Gastroesophageal sphincter (tissue), 4 donors: ENCODE measurements at regions not wholly inside any gene's neighbourhood (a gene's known extent, or its start where the extent isn't known, plus 50 kb on each side); places are given as distances from the start of the nearest gene placed in this dataset.

Experiments
- ATAC-seq: fragments of 150-250 bp; one replicate; pipeline ENCODE4 v1.9.1; 2016; ENCODE audit warnings: mild to moderate bottlenecking, moderate library complexity
- H3K27ac ChIP-seq, 4 donors: fragments of 200-600 bp; sonication (generic) in 3 of 4; 1 replicate in 3 of 4; 2 replicates in 1 of 4; pipeline ENCODE4 v1.5.1; 2016 to 2019
- H3K27me3 ChIP-seq: fragments of 200-600 bp; sonication (generic); one replicate; pipeline ENCODE4 v1.5.1; 2019
- H3K36me3 ChIP-seq, 2 donors: fragments of 200-600 bp; sonication (generic); one replicate each; pipeline ENCODE4 v1.5.1; 2019; ENCODE audit warnings: control low read depth in 1 of 2
- H3K4me1 ChIP-seq, 3 donors: fragments of 200-600 bp; sonication (generic); 1 replicate in 2 of 3; 2 replicates in 1 of 3; pipeline ENCODE4 v1.5.1; 2016 to 2019; ENCODE audit warnings: control low read depth in 2 of 3
- H3K4me3 ChIP-seq, 2 donors: fragments of 200-600 bp; sonication (generic); one replicate each; pipeline ENCODE4 v1.5.1; 2019; ENCODE audit warnings: mild to moderate bottlenecking in 1 of 2, moderate library complexity in 1 of 2
- H3K9me3 ChIP-seq, 3 donors: fragments of 200-600 bp; sonication (generic); one replicate each; pipeline ENCODE4 v1.5.1; 2017 to 2019; ENCODE audit warnings: control low read depth in 2 of 3
- EP300 ChIP-seq: sonication (generic); formaldehyde crosslinking; IDR thresholded peaks from one replicate; pipeline ENCODE4 v1.6.1; 2017; ENCODE audit warnings: antibody characterized with exemption, mild to moderate bottlenecking
- POLR2A ChIP-seq, 2 donors: fragments of 450-650 bp; IDR thresholded peaks; one replicate each; pipeline ENCODE4 v1.6.1; 2017; ENCODE audit warnings: antibody characterized with exemption in 2 of 2, mild to moderate bottlenecking in 2 of 2, moderate library complexity in 1 of 2
- POLR2AphosphoS5 ChIP-seq: sonication (generic); formaldehyde crosslinking; IDR thresholded peaks from one replicate; pipeline ENCODE4 v1.6.1; 2017; ENCODE audit warnings: antibody characterized with exemption
- WGBS, 2 donors: methylation state at CpG; one replicate each; pipeline ENCODE4 v1.1.5; 2018; ENCODE audit warnings: low coverage in 1 of 2; 5-methylcytosine and 5-hydroxymethylcytosine counted together
- TF ChIP-seq, protein P1 (sequence below), 4 experiments: fragments of 200-600 bp in 2 of 4; fragments of 450-650 bp in 2 of 4; sonication (generic) in 1 of 4; IDR thresholded peaks; one replicate each; pipeline ENCODE4 v1.5.1; 2017 to 2019; ENCODE audit warnings: antibody characterized with exemption in 4 of 4, mild to moderate bottlenecking in 2 of 4, moderate library complexity in 2 of 4

DNA sequence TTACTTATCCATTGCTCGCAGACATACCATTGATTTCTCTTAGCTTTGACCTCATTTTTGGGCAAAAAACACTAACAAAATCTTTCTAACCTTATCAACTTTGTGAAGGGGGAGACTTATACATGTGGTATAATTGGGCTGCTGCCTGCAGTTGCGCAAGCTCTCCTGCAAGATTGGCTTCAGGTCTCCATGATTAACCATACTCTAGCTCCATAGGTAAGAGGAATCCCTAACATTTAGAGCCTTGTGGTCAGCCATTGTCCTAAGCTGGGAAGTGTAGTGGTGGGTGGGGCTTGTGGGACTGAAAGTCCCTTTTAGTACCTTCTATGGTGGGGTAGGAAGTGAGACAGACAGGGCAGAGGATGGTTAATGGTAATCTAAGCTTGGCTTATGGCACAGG is 179.6 kb upstream of the THRB start:
- TF ChIP-seq, protein P1, sequence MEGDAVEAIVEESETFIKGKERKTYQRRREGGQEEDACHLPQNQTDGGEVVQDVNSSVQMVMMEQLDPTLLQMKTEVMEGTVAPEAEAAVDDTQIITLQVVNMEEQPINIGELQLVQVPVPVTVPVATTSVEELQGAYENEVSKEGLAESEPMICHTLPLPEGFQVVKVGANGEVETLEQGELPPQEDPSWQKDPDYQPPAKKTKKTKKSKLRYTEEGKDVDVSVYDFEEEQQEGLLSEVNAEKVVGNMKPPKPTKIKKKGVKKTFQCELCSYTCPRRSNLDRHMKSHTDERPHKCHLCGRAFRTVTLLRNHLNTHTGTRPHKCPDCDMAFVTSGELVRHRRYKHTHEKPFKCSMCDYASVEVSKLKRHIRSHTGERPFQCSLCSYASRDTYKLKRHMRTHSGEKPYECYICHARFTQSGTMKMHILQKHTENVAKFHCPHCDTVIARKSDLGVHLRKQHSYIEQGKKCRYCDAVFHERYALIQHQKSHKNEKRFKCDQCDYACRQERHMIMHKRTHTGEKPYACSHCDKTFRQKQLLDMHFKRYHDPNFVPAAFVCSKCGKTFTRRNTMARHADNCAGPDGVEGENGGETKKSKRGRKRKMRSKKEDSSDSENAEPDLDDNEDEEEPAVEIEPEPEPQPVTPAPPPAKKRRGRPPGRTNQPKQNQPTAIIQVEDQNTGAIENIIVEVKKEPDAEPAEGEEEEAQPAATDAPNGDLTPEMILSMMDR (IDR thresholded peaks at IDR 0.05), result no peak
- TF ChIP-seq POLR2A (IDR thresholded peaks at IDR 0.05) (no peak), POLR2AphosphoS5 (no peak), EP300 (no peak)
- Histone ChIP-seq H3K36me3 (no peaks in the 10 kb centered on the region), H3K4me1 (peaks cover 0 to 10% (median 0%) of the 10 kb centered on the region in 3 donors), H3K27me3 (no peaks in the 10 kb centered on the region), H3K27ac (no peak overlapping the region), H3K9me3 (no peaks in the 10 kb centered on the region), H3K4me3 (no peak overlapping the region)
- 83 to 100% methylated on average over 1 to 2 of the region's 2 CpGs for WGBS, 2 donors
- no peak for ATAC-seq

DNA sequence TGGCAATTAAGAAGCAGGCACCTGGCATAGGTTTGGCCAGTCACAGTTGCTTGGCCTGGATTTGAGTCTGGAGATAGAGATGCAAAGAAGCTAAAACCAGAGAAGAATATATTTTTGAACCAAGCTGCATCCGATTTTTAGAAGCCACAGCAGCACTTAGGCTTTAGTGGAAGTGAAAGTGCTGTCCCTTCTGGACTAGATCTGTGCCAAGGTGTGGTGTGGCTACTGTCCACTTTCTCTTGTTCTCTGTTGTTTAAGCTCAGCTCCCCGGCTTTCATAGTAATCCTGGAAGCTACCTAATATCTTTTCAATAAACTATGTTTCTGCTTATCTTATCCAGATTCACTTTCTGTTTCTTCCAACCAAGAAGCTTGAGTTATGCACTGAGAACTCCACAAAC is 183.4 kb upstream of the THRB start:
- no peaks in the 10 kb centered on the region for H3K36me3 ChIP-seq
- H3K9me3 ChIP-seq, result no peaks in the 10 kb centered on the region
- H3K4me3 ChIP-seq, result no peak overlapping the region
- H3K27me3 ChIP-seq, result no peaks in the 10 kb centered on the region
- H3K4me1 ChIP-seq, result peaks cover 0 to 11% (median 0%) of the 10 kb centered on the region in 3 donors
- 24 to 72% methylated on average over 2 of the region's 2 CpGs for WGBS, 2 donors
- H3K27ac ChIP-seq, result no peak overlapping the region
- TF ChIP-seq, protein P1 (IDR thresholded peaks at IDR 0.05), result no peak
- no peak for TF ChIP-seq POLR2AphosphoS5
- TF ChIP-seq EP300, result no peak
- no peak for TF ChIP-seq POLR2A (IDR thresholded peaks at IDR 0.05)
- ATAC-seq, result no peak

DNA sequence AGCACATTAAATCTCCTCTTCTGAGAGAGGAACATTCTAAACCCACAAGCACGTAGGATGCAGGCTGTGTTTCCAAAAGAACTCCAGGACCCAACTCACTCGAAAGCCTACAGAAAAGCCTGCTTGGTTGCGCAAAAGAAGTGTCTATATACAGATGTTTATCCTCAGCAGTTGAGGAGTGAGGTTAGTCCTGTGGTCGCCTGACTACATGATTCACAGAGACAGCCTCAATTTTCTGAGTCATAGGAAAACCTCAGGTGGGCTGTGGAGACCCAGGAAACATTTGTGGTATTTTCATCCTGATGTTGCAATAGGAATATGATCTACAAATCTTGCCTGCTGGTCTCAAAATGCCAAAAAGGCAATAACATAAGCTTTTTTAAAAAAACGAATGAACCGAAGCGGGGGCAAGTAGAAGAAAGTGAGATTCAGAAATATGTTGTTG is 183.8 kb upstream of the THRB start:
- H3K27ac ChIP-seq, result no peak overlapping the region
- no peak for ATAC-seq
- WGBS, 2 donors, result 79 to 87% methylated on average over 3 to 6 of the region's 7 CpGs
- no peaks in the 10 kb centered on the region for H3K9me3 ChIP-seq
- no peak for TF ChIP-seq POLR2AphosphoS5
- TF ChIP-seq EP300, result no peak
- TF ChIP-seq, protein P1 (IDR thresholded peaks at IDR 0.05), result no peak
- TF ChIP-seq POLR2A (IDR thresholded peaks at IDR 0.05), result no peak
- no peak overlapping the region for H3K4me3 ChIP-seq
- H3K4me1 ChIP-seq, result peaks cover 0 to 15% (median 0%) of the 10 kb centered on the region in 3 donors
- H3K36me3 ChIP-seq, result no peaks in the 10 kb centered on the region
- no peaks in the 10 kb centered on the region for H3K27me3 ChIP-seq

DNA sequence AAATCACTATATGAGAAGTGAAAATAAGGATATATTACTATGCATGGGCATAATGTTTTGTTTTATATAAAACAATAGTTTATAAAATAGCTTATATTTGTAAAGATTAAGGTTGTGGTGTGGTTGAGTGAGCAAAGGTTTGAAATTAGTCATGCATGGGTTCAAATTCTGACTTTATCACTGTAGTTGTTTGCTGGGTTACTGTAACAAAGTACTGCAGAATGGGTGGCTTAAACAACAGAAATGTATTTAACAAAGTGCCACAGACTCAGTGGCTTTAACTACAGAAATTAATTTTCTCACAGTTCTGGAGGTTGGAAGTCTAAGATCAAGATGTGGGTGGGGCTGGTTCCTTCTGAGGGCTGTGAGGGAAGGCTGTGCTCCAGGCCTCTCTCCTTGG is 184.8 kb upstream of the THRB start:
- Histone ChIP-seq H3K27ac (no peak overlapping the region), H3K36me3 (no peaks in the 10 kb centered on the region), H3K4me1 (peaks cover 0 to 20% (median 0%) of the 10 kb centered on the region in 3 donors), H3K4me3 (no peak overlapping the region), H3K9me3 (no peaks in the 10 kb centered on the region), H3K27me3 (no peaks in the 10 kb centered on the region)
- no peak for TF ChIP-seq POLR2A (IDR thresholded peaks at IDR 0.05)
- TF ChIP-seq, protein P1 (IDR thresholded peaks at IDR 0.05), result no peak
- no peak for ATAC-seq

DNA sequence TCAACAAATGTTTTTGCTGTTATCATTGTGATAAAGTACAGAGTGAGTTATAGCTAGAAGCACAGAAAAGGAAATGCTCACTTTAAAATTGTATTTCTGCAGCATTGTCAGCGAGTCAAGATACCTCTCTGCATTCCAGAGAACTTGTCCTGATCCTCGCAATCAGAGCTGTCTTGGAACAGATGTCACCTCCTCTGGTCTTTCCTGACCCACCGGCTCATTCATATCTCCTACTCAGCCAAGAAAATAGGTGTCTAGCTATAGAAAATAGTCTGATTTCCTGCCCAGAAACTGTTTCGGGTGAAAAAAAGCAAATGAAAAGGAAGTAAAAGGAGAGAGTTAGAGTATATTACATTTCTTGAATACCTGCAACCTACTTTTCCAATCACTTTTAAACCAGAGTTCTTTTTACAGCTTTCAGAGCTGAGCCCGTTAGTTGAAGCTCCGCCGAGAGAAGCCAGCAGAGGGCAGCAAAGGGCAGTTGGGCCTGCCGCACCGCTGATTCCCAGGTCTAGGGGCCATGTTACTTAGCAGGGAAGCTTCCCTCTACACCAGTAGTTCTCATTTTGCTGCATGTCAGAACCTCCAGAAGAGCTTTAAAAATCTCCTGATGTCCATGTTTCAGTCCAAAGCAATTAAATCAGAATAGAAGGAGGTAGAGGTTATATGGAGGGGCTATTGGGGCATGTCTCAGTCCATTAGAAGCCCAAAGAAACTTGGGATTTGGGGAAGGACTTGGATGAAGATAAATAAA is 185.7 kb upstream of the THRB start:
- Histone ChIP-seq H3K36me3 (no peaks in the 10 kb centered on the region), H3K9me3 (no peaks in the 10 kb centered on the region), H3K4me3 (no peak overlapping the region), H3K27ac (no peak overlapping the region), H3K27me3 (no peaks in the 10 kb centered on the region), H3K4me1 (peaks cover 0 to 20% (median 0%) of the 10 kb centered on the region in 3 donors)
- no peak for ATAC-seq
- TF ChIP-seq, protein P1 (IDR thresholded peaks at IDR 0.05), result peak; percentile 44 to 80 (median 63)
- no peak for TF ChIP-seq POLR2AphosphoS5
- 20 to 42% methylated on average over 2 to 9 of the region's 9 CpGs for WGBS, 2 donors
